Activated CD8-positive, alpha-beta memory T cell treated with anti-CD3 and anti-CD28 coated beads, Interleukin-2, amount 10 ng/mL, durations not matched to agents 7 days and 5 days (primary cell): ENCODE measurements at regions not wholly inside any gene's neighbourhood (a gene's known extent, or its start where the extent isn't known, plus 50 kb on each side); places are given as distances from the start of the nearest gene placed in this dataset.

Experiments used
- ATAC-seq: fragments of 150-1000 bp; cut with Tn5 transposase; one replicate; pipeline ENCODE4 v1.10.0; 2021; ENCODE audit warnings: moderate library complexity
- CTCF ChIA-PET: fragments of 350-600 bp; sonication (Branson Sonifier 250); formaldehyde crosslinking; loops from one replicate; lab custom pipeline; 2021; ENCODE audit warnings: antibody characterized with exemption; lab: Charles Lee
- DNase-seq: peaks from one replicate; pipeline ENCODE4 v3.0.0-alpha.2; 2020
- H3K27ac Mint-ChIP-seq: one replicate; pipeline ENCODE4 v1.8.0; 2021; ENCODE audit warnings: mild to moderate bottlenecking, mixed read lengths
- H3K27me3 Mint-ChIP-seq: one replicate; pipeline ENCODE4 v1.8.0; 2021; ENCODE audit warnings: mixed read lengths
- H3K36me3 Mint-ChIP-seq: one replicate; pipeline ENCODE4 v1.8.0; 2021; ENCODE audit warnings: mild to moderate bottlenecking, mixed read lengths
- H3K4me1 Mint-ChIP-seq: one replicate; pipeline ENCODE4 v1.8.0; 2021; ENCODE audit warnings: mixed read lengths
- H3K4me3 Mint-ChIP-seq: one replicate; pipeline ENCODE4 v1.8.0; 2021; ENCODE audit warnings: mild to moderate bottlenecking, moderate library complexity, mixed read lengths
- H3K9me3 Mint-ChIP-seq: one replicate; pipeline ENCODE4 v1.8.0; 2022; ENCODE audit warnings: low read depth, mixed read lengths

DNA sequence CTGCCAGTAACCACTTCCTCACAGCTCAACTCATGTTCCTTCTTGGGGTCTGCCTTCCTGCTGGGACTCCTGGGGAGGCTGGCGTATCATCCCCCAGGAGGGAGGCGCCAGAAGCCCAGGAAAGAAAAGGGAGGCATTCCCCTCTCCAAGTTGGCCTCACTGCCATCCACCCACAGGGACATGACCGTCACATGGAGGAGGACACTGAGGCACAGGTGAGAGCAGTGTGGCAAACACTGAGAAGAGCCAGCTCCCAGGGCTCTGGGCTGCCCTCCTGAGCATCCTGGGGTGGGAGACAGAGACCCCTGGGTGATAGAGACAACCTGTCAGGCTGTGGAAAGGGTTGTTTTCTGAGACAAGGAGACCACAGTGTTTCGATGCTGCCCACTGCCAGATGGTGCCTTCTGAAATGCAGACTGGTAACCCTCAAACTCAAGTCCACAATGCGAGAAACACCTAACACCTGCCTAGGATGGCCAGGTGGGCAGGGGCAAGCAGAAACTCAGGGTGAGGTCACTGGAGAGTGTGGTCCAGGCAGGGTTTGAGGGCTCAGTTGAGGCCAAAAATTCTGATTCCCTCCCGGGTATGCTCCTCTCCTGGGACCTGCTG lies 1722.1 kb downstream of the TP53TG3F start:
- H3K9me3 Mint-ChIP-seq, result peaks cover 3% of the 10 kb centered on the region

DNA sequence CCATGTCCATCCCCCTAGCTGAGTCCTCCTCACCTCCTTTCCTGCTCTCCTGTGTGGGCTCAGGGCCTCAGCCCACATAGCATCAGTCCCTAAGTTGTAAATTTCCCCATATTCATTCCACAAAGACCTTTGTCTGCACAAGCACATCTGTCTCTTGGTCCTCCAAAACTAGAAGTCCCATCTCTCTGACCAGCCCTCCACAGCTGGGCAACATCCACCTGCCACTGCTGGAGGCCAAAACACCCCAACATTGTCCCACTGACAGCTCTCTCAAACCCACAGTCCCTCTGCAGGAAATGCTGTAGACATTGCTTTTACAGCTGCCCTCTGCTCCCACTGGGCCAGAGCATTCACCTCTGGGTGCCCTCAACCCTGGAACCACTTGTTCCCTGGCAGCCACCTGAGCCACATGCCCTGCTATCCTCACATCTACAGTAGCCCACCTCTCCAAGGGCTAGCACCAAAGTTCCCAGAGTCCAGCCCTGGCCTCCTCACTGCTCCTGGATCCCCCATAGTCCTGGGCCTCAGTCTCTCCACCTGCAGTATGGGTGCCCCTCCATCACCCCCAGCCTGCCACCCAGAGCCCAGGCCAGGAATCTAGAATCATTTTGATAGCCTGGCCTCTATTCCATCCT lies 1722.7 kb downstream of the TP53TG3F start:
- Mint-ChIP-seq H3K4me1 (no peaks in the 10 kb centered on the region), H3K4me3 (no peak overlapping the region), H3K27ac (no peak overlapping the region), H3K9me3 (peaks cover 5% of the 10 kb centered on the region), H3K36me3 (no peaks in the 10 kb centered on the region), H3K27me3 (no peaks in the 10 kb centered on the region)
- CTCF ChIA-PET, result no interaction called here
- ATAC-seq (no peak), DNase-seq (no peak)

More for the DNA sequence above, 1722.1 kb downstream of the TP53TG3F start:
- no peaks in the 10 kb centered on the region for H3K36me3 Mint-ChIP-seq
- no peak overlapping the region for H3K4me3 Mint-ChIP-seq
- ATAC-seq, result no peak
- no peaks in the 10 kb centered on the region for H3K27me3 Mint-ChIP-seq
- no peak overlapping the region for H3K27ac Mint-ChIP-seq
- CTCF ChIA-PET, result no interaction called here
- no peaks in the 10 kb centered on the region for H3K4me1 Mint-ChIP-seq
- no peak for DNase-seq

DNA sequence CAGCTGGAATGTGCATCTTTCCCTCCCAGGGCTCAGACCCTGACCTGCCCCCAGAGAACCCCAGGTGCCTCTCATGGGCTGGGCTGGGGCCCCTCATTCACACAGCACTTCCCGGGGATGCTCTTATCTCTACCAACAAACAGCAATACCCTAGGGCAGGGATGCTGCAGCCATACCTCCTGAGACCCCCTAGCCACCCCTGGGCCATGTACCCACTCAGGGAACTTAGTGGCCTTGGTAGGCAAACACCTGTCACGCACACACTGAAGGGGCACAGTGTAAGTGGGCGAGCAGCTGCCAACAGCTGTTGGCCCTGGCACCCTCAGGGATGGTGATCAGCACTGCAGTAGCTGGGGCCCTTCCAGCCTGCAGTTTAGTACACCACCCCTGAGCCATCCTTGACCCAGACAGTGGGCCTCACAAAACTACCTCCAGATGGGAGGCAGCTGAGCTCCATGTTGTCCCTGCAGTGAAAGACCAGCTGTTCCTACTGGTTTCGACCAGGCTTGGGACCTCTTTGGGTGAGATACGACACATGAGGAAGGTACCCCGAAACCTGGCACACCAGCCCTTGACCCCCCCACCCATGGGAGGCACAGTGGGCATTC lies 1723.6 kb downstream of the TP53TG3F start:
- Mint-ChIP-seq H3K4me3 (no peak overlapping the region), H3K27ac (no peak overlapping the region), H3K9me3 (peaks cover 3% of the 10 kb centered on the region), H3K27me3 (no peaks in the 10 kb centered on the region), H3K4me1 (no peaks in the 10 kb centered on the region), H3K36me3 (no peaks in the 10 kb centered on the region)
- CTCF ChIA-PET, result no interaction called here
- ATAC-seq, result no peak
- no peak for DNase-seq

DNA sequence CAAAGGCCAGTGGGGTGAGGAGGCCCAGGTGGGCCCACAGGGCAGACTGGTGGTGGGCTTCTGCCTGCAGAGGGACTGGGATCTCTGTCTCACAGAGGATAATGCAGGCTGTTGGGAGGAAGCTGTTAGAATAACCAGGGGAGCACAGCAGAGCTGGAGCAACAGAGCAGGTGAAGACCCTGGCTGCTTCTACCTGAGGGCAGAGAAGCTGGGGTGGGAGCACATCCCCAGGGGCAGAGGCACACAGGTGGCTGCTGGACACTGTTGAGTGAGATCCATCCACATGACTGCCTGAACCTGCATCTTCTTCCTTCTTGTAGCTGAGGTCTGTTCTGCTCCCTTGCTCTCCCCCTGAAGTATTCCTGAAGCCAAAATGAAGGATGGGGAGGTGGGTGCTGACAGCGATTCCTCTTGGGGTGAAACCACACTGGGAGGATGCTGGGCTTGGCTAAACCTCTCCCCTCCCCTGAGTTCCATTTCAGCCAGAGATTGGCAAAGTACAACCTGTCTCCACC lies 1725.0 kb downstream of the TP53TG3F start:
- no peaks in the 10 kb centered on the region for H3K36me3 Mint-ChIP-seq
- DNase-seq (no peak), ATAC-seq (no peak)
- no peaks in the 10 kb centered on the region for H3K4me1 Mint-ChIP-seq
- peaks cover 3% of the 10 kb centered on the region for H3K9me3 Mint-ChIP-seq
- no peak overlapping the region for H3K27ac Mint-ChIP-seq
- H3K27me3 Mint-ChIP-seq, result no peaks in the 10 kb centered on the region
- H3K4me3 Mint-ChIP-seq, result no peak overlapping the region
- CTCF ChIA-PET, result no interaction called here

DNA sequence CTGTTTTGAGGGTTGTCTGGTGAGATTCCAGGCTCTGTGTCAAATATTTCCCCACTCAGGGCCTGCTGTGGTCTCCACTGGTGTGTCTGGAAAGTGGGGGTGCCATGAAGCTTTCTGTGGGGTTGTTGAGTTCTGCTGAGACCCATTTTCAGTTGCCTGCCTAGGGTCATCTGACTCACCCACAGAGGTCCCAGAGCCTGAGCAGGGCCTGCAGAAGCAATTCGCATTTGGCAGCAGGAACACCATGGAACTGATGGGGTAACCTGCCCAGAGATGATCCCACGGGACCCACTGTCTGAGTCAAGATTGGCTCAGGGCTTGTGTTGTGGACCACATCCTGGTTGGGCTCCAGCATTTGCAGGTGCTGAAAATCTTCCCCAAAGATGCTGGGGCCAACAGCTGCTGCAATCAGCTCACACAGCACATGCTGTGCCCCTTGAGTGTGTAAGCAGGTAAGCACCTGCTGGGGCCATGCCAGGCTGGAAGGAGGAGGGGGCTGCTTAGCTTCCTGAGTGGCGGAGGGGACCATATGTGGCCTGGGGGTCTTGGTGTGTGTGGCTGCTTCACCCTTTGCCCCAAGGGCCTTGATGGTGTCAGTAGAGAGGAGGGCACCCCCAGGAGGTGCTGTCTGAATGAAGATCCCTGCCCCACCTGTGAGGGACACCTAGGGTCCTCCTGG lies 1726.1 kb downstream of the TP53TG3F start:
- no peak overlapping the region for H3K27ac Mint-ChIP-seq
- no peaks in the 10 kb centered on the region for H3K36me3 Mint-ChIP-seq
- H3K4me3 Mint-ChIP-seq, result no peak overlapping the region
- ATAC-seq (no peak), DNase-seq (no peak)
- H3K27me3 Mint-ChIP-seq, result no peaks in the 10 kb centered on the region
- H3K9me3 Mint-ChIP-seq, result peaks cover 6% of the 10 kb centered on the region
- CTCF ChIA-PET, result no interaction called here
- no peaks in the 10 kb centered on the region for H3K4me1 Mint-ChIP-seq

DNA sequence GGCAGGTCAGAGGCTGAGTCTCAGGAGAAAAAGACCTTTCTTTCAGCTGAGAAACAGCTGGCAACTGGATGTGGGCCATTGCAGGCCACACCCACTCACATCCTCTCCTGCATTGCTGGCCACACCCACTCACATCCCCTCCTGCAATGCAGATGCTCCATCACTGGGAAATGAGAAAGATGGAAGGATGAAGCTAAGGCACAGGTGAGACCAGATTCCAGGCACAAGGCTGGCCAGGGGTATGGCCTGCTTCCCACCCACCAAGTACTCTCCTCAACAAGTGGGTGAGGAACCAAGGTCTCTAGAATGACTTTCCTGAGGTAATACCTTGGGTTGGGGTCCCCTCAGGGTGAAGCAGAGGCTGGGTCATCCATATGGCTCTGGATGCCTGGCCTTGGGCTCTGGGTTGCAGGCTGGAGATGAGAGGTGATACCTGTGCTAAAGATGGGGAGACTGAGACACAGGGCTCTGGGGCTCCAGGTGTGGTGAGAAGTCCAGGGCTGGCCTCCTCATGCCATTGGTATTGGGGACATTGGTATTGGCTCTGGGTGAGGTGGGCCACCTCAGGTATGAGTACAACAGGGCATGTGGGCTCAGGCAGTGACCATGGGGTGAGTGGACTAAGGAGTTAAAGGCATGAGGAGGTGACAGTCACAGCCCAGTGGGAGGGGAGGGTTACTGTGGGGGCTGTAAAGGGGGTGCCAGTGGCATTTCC lies 1726.8 kb downstream of the TP53TG3F start:
- Mint-ChIP-seq H3K27ac (no peak overlapping the region), H3K4me1 (no peaks in the 10 kb centered on the region), H3K9me3 (peaks cover 6% of the 10 kb centered on the region), H3K4me3 (no peak overlapping the region), H3K27me3 (no peaks in the 10 kb centered on the region), H3K36me3 (no peaks in the 10 kb centered on the region)
- DNase-seq (no peak), ATAC-seq (no peak)
- CTCF ChIA-PET, result no interaction called here

- Mint-ChIP-seq H3K9me3 (peaks cover 6% of the 10 kb centered on the region), H3K4me1 (no peaks in the 10 kb centered on the region), H3K27ac (no peak overlapping the region), H3K36me3 (no peaks in the 10 kb centered on the region), H3K4me3 (no peak overlapping the region), H3K27me3 (no peaks in the 10 kb centered on the region)
- no peak for ATAC-seq
- CTCF ChIA-PET, result no interaction called here
- DNase-seq, result no peak
Measured at GRCh38 chr16:35187665-35188225, 1728.3 kb downstream of the TP53TG3F start.

DNA sequence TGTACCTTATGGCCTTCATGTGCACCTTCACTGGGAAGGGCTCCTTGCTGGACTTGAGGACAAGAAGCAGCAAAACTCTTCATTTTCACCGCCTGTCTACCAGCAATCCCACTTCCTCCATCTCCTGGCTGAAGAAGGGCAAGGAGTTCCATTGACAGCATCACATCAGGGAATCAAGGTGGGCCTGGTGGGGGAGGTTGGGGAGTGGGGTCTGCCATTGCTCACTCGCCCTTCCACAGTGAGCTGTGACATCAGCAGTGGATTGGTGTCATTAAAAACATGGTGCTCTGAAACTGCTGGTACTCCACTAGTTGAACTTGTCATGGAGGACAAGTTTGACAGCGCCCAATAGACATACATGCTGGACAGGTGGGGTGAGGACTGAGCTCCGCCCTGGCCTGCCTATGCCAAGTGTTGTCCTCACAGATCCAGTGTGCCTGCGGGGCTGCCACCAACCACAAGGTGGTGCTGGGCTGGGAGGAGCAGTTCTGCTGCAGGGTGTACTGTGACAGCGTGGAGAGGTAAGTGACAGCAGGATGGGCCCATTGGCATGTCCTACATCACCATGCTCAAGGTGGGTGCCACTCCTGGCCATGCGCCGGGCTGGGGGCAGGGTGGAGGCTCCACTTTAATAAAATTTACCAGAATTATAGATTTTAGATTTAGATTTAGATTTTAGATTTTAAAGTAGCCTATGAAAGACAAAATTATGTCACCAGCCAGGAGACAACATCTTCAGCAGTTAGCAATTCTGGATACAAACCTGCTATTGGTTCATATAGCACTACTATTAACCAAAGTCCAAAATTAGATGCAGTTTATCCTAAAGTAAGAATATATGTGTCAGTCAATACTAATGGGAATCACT lies 1729.1 kb downstream of the TP53TG3F start:
- Mint-ChIP-seq H3K4me1 (no peaks in the 10 kb centered on the region), H3K36me3 (no peaks in the 10 kb centered on the region), H3K9me3 (peaks cover 6% of the 10 kb centered on the region), H3K4me3 (no peak overlapping the region), H3K27me3 (no peaks in the 10 kb centered on the region), H3K27ac (no peak overlapping the region)
- DNase-seq, result no peak
- ATAC-seq, result no peak
- CTCF ChIA-PET, result no interaction called here

GRCh38 chr16:35192993-35193392 lies 1733.6 kb downstream of the TP53TG3F start:
- no peaks in the 10 kb centered on the region for H3K36me3 Mint-ChIP-seq
- H3K4me1 Mint-ChIP-seq, result no peaks in the 10 kb centered on the region
- DNase-seq (no peak), ATAC-seq (no peak)
- H3K9me3 Mint-ChIP-seq, result peaks cover 9% of the 10 kb centered on the region
- H3K27ac Mint-ChIP-seq, result no peak overlapping the region
- no peaks in the 10 kb centered on the region for H3K27me3 Mint-ChIP-seq
- no peak overlapping the region for H3K4me3 Mint-ChIP-seq
- CTCF ChIA-PET, result no interaction called here

DNA sequence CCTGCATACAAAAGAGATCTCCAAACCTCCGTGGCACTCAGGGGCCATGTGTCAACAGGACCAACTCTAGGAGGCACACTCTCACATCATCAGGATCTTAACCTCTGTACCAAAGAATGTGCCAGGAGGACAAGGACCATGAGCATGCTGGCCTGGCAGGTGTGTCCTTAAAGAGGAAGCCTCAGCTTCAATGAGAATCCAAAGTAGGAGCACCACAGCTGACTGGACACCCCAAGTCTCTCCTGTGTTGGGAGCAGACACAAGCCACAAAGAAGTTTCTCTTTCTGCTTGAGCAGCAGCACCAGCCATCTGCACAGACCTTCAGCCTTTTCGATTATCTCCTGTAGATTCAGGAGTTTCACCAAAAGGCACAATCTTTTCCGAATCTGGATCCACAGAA lies 1734.5 kb downstream of the TP53TG3F start:
- Mint-ChIP-seq H3K36me3 (no peaks in the 10 kb centered on the region), H3K4me1 (no peaks in the 10 kb centered on the region), H3K27me3 (no peaks in the 10 kb centered on the region), H3K27ac (no peak overlapping the region), H3K9me3 (peaks cover 9% of the 10 kb centered on the region), H3K4me3 (no peak overlapping the region)
- CTCF ChIA-PET, result no interaction called here
- DNase-seq (no peak), ATAC-seq (no peak)

- H3K36me3 Mint-ChIP-seq, result no peaks in the 10 kb centered on the region
- ATAC-seq (no peak), DNase-seq (no peak)
- peaks cover 9% of the 10 kb centered on the region for H3K9me3 Mint-ChIP-seq
- H3K4me1 Mint-ChIP-seq, result no peaks in the 10 kb centered on the region
- CTCF ChIA-PET, result no interaction called here
- no peak overlapping the region for H3K4me3 Mint-ChIP-seq
- no peaks in the 10 kb centered on the region for H3K27me3 Mint-ChIP-seq
- no peak overlapping the region for H3K27ac Mint-ChIP-seq
Measured at GRCh38 chr16:35194681-35195080, 1735.3 kb downstream of the TP53TG3F start.

DNA sequence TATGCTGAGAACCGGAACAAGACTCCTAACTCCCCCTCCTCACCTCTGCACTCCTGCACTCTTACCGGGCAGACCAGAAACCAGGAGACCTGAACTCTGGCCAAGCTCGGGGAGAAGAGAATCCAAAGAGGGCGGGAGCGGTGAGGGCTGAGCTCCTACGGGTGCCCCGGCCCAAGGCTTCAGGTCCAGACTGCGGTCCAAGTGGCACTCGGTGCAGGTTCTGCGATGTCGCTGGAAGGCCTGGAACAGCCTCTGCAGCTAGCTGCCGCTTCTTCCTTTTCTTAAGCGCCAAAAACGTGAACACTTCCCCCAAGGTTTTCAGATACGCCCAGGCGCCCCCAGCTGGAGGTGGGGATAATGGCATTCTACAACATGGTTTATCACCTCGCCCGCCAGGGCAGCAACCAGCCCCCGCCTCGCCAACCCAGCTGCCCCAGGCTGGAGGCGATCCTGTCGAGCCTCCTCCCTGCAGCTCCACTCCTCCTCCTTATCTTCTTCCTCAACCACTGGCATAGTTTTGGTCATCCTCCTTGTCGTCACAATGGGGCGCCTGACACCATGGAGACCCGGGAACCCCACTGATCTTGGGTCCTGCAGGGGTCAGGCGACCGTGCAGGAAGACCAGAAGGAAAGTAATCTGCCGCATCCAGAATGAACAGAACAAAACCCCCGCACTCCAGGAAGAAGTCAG lies 1735.9 kb downstream of the TP53TG3F start:
- no peaks in the 10 kb centered on the region for H3K36me3 Mint-ChIP-seq
- H3K4me1 Mint-ChIP-seq, result no peaks in the 10 kb centered on the region
- H3K27me3 Mint-ChIP-seq, result no peaks in the 10 kb centered on the region
- DNase-seq (no peak), ATAC-seq (no peak)
- no peak overlapping the region for H3K27ac Mint-ChIP-seq
- CTCF ChIA-PET, result no interaction called here
- H3K4me3 Mint-ChIP-seq, result no peak overlapping the region
- H3K9me3 Mint-ChIP-seq, result peaks cover 9% of the 10 kb centered on the region
